ENCODE measurements at regions not wholly inside any gene's neighbourhood (a gene's known extent, or its start where the extent isn't known, plus 50 kb on each side); places are given as distances from the start of the nearest gene placed in this dataset.
"Not testable (repeated sequence)": the region's sequence is repeated elsewhere in the genome, so short reads cannot be mapped to it uniquely, and the experiment has no call there.

GRCh38 chr6:66166713-66167112, 459.7 kb upstream of the EYS start:
- not testable (repeated sequence) for TF ChIP-seq CTCF (IDR thresholded peaks at IDR 0.05); POLR2AphosphoS5 (IDR thresholded peaks at IDR 0.05; ENCODE audit: insufficient read depth in 1 of 2, low read depth in 1 of 2)

All from vagina (tissue), 2 donors.